ENCODE measurements at regions not wholly inside any gene's neighbourhood (a gene's known extent, or its start where the extent isn't known, plus 50 kb on each side); places are given as distances from the start of the nearest gene placed in this dataset.
"Not testable (repeated sequence)": the region's sequence is repeated elsewhere in the genome, so short reads cannot be mapped to it uniquely, and the experiment has no call there.

- TF ChIP-seq CTCF (IDR thresholded peaks at IDR 0.05; ENCODE audit: extremely low read depth in 1 of 2, insufficient read depth in 1 of 2, low read depth in 1 of 2, low read length in 2 of 2); EZH2 (IDR thresholded peaks at IDR 0.05; ENCODE audit: borderline replicate concordance, low read depth, low read length, severe bottlenecking); POLR2AphosphoS5 (IDR thresholded peaks at IDR 0.05; ENCODE audit: insufficient read depth, low read depth, low read length); JUN (IDR thresholded peaks at IDR 0.05; ENCODE audit: borderline replicate concordance, insufficient read depth, insufficient read length, low read depth); MAX (IDR thresholded peaks at IDR 0.05; ENCODE audit: insufficient read depth, insufficient read length); MYC (IDR thresholded peaks at IDR 0.05; ENCODE audit: low read depth, low read length); POLR2A (IDR thresholded peaks at IDR 0.05; ENCODE audit: low read depth, low read length); FOS (IDR thresholded peaks at IDR 0.05; ENCODE audit: borderline replicate concordance, insufficient read depth, low read length); GATA2 (IDR thresholded peaks at IDR 0.05; ENCODE audit: insufficient read depth, insufficient read length, low read depth, low read length): not testable (repeated sequence)
Observed at GRCh38 chrY:17484763-17485162, 395.3 kb downstream of the CDY2B start.
